ENCODE measurements at regions not wholly inside any gene's neighbourhood (a gene's known extent, or its start where the extent isn't known, plus 50 kb on each side); places are given as distances from the start of the nearest gene placed in this dataset.

- TF ChIP-seq, protein P1, sequence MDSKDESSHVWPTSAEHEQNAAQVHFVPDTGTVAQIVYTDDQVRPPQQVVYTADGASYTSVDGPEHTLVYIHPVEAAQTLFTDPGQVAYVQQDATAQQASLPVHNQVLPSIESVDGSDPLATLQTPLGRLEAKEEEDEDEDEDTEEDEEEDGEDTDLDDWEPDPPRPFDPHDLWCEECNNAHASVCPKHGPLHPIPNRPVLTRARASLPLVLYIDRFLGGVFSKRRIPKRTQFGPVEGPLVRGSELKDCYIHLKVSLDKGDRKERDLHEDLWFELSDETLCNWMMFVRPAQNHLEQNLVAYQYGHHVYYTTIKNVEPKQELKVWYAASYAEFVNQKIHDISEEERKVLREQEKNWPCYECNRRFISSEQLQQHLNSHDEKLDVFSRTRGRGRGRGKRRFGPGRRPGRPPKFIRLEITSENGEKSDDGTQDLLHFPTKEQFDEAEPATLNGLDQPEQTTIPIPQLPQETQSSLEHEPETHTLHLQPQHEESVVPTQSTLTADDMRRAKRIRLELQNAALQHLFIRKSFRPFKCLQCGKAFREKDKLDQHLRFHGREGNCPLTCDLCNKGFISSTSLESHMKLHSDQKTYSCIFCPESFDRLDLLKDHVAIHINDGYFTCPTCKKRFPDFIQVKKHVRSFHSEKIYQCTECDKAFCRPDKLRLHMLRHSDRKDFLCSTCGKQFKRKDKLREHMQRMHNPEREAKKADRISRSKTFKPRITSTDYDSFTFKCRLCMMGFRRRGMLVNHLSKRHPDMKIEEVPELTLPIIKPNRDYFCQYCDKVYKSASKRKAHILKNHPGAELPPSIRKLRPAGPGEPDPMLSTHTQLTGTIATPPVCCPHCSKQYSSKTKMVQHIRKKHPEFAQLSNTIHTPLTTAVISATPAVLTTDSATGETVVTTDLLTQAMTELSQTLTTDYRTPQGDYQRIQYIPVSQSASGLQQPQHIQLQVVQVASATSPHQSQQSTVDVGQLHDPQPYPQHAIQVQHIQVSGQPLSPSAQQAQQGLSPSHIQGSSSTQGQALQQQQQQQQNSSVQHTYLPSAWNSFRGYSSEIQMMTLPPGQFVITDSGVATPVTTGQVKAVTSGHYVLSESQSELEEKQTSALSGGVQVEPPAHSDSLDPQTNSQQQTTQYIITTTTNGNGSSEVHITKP (CRISPR knock-in tag; IDR thresholded peaks at IDR 0.05; ENCODE audit: low read depth): no peak
- TF ChIP-seq RFXANK (CRISPR knock-in tag; IDR thresholded peaks at IDR 0.05): no peak
These were observed 248.4 kb downstream of the PRDM2 start for GRCh38 chr1:13948396-13948795.
